ENCODE measurements at regions not wholly inside any gene's neighbourhood (a gene's known extent, or its start where the extent isn't known, plus 50 kb on each side); places are given as distances from the start of the nearest gene placed in this dataset.

GRCh38 chr12:76645934-76646333, 86.4 kb upstream of the OSBPL8 start:
- CTCF ChIA-PET = no interaction called here
- Histone ChIP-seq H3K4me1 (ENCODE audit: control insufficient read depth, insufficient read depth, low read length) (no peaks in the 10 kb centered on the region), H3K4me3 (ENCODE audit: low read depth, low read length) (no peak overlapping the region)

GRCh38 chr12:76646366-76646765, 86.8 kb upstream of the OSBPL8 start:
- TF ChIP-seq ZNF529 (tag by site-specific recombination; IDR thresholded peaks at IDR 0.05; ENCODE audit: insufficient replicate concordance) (no peak), ZNF157 (tag by site-specific recombination; IDR thresholded peaks at IDR 0.05) (no peak), ZNF132 (tag by site-specific recombination; IDR thresholded peaks at IDR 0.05; ENCODE audit: borderline replicate concordance) (no peak), TRIM28 (IDR thresholded peaks at IDR 0.05; ENCODE audit: borderline replicate concordance, low read length) (no peak), ZNF549 (tag by site-specific recombination; IDR thresholded peaks at IDR 0.05) (no peak), ZNF837 (tag by site-specific recombination; IDR thresholded peaks at IDR 0.05) (no peak), KLF1 (tag by site-specific recombination; IDR thresholded peaks at IDR 0.05) (no peak), WT1 (tag by site-specific recombination; IDR thresholded peaks at IDR 0.05) (no peak), ZNF701 (tag by site-specific recombination; IDR thresholded peaks at IDR 0.05) (no peak), KLF10 (tag by site-specific recombination; IDR thresholded peaks at IDR 0.05) (no peak), ZNF660 (tag by site-specific recombination; IDR thresholded peaks at IDR 0.05) (no peak), ZNF416 (tag by site-specific recombination; IDR thresholded peaks at IDR 0.05) (no peak), ZNF26 (tag by site-specific recombination; IDR thresholded peaks at IDR 0.05) (no peak), PRDM1 (tag by site-specific recombination; IDR thresholded peaks at IDR 0.05) (no peak)
- TF ChIP-seq, protein P1, sequence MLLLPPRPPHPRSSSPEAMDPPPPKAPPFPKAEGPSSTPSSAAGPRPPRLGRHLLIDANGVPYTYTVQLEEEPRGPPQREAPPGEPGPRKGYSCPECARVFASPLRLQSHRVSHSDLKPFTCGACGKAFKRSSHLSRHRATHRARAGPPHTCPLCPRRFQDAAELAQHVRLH (tag by site-specific recombination; IDR thresholded peaks at IDR 0.05) = no peak
- Histone ChIP-seq H3K9me3 (ENCODE audit: control insufficient read depth, insufficient read depth, low read depth, low read length) (no peaks in the 10 kb centered on the region), H3K4me3 (ENCODE audit: low read depth, low read length) (no peak overlapping the region), H3K36me3 (ENCODE audit: control insufficient read depth in 2 of 2, insufficient read depth in 1 of 2, low read length in 2 of 2) (no peaks in the 10 kb centered on the region), H3K27ac (ENCODE audit: extremely low read depth, low read depth, low read length) (no peak overlapping the region), H3K4me1 (ENCODE audit: control insufficient read depth, insufficient read depth, low read length) (no peaks in the 10 kb centered on the region)
- POLR2A ChIA-PET = no interaction called here
- CTCF ChIA-PET = interaction anchor here (0.6 kb wide), 1 partner anchor 22 kb away, joined by 3 read pairs; no protein-coding TSS in a partner anchor

More at GRCh38 chr12:76645934-76646333, 86.4 kb upstream of the OSBPL8 start:
- Histone ChIP-seq H3K27ac (ENCODE audit: extremely low read depth, low read depth, low read length) (no peak overlapping the region), H3K9me3 (ENCODE audit: control insufficient read depth, insufficient read depth, low read depth, low read length) (no peaks in the 10 kb centered on the region), H3K36me3 (ENCODE audit: control insufficient read depth in 2 of 2, insufficient read depth in 1 of 2, low read length in 2 of 2) (no peaks in the 10 kb centered on the region)
- POLR2A ChIA-PET = no interaction called here
- TF ChIP-seq ZNF157 (tag by site-specific recombination; IDR thresholded peaks at IDR 0.05) = no peak
- no peak for TF ChIP-seq REPIN1 (tag by site-specific recombination; IDR thresholded peaks at IDR 0.05; ENCODE audit: low read depth)
- no peak for TF ChIP-seq ZFP69B (tag by site-specific recombination; IDR thresholded peaks at IDR 0.05)
- TF ChIP-seq BCL11A (tag by site-specific recombination; IDR thresholded peaks at IDR 0.05; ENCODE audit: low read depth) = no peak
- TF ChIP-seq ZNF341 (tag by site-specific recombination; IDR thresholded peaks at IDR 0.05; ENCODE audit: low read depth) = no peak
- TF ChIP-seq ZBTB21 (tag by site-specific recombination; IDR thresholded peaks at IDR 0.05) = no peak
- no peak for TF ChIP-seq GLIS1 (tag by site-specific recombination; IDR thresholded peaks at IDR 0.05)
- no peak for TF ChIP-seq GLI4 (tag by site-specific recombination; IDR thresholded peaks at IDR 0.05)
- no peak for TF ChIP-seq ZNF324 (tag by site-specific recombination; IDR thresholded peaks at IDR 0.05)
- TF ChIP-seq PRDM10 (tag by site-specific recombination; IDR thresholded peaks at IDR 0.05) = no peak
- no peak for TF ChIP-seq TCF7L2 (IDR thresholded peaks at IDR 0.05; ENCODE audit: borderline replicate concordance, low read depth, low read length)
- no peak for TF ChIP-seq ZBTB20 (tag by site-specific recombination; IDR thresholded peaks at IDR 0.05)
